RCC 7860 (cell line): ENCODE measurements at regions not wholly inside any gene's neighbourhood (a gene's known extent, or its start where the extent isn't known, plus 50 kb on each side); places are given as distances from the start of the nearest gene placed in this dataset.

Source experiments
- DNase-seq: peaks from one replicate; pipeline ENCODE4 v3.0.0-alpha.2; 2015; ENCODE audit warnings: low spot score
- FAIRE-seq: peaks from 2 replicates; lab custom pipeline; 2012; peaks lifted over from hg19 to GRCh38; lab: Jason Lieb, UNC

- no peak for FAIRE-seq
- DNase-seq: no peak
Measured at GRCh38 chr11:128407962-128408361, 179.4 kb downstream of the ETS1 start.

- FAIRE-seq (no peak), DNase-seq (no peak)
Measured at GRCh38 chr11:128405714-128406662, 181.4 kb downstream of the ETS1 start.

GRCh38 chr11:128405112-128405511 is 182.2 kb downstream of the ETS1 start:
- DNase-seq: no peak
- no peak for FAIRE-seq

- FAIRE-seq: no peak
Measured at GRCh38 chr11:128404437-128404836, 182.9 kb downstream of the ETS1 start.

GRCh38 chr11:128400382-128401203 is 186.8 kb downstream of the ETS1 start:
- DNase-seq (no peak), FAIRE-seq (no peak)

More at GRCh38 chr11:128404437-128404836, 182.9 kb downstream of the ETS1 start:
- DNase-seq: no peak

- FAIRE-seq (no peak), DNase-seq (peak; percentile 8)
Measured at GRCh38 chr11:128399251-128400121, 187.9 kb downstream of the ETS1 start.

- DNase-seq (no peak), FAIRE-seq (no peak)
Measured at GRCh38 chr11:128398517-128399250, 188.7 kb downstream of the ETS1 start.

- no peak for DNase-seq
- FAIRE-seq: no peak
Measured at GRCh38 chr11:128397362-128397761, 190.0 kb downstream of the ETS1 start.

GRCh38 chr11:128394431-128395089 is 192.8 kb downstream of the ETS1 start:
- DNase-seq (no peak), FAIRE-seq (no peak)

- no peak for FAIRE-seq
- no peak for DNase-seq
Measured at GRCh38 chr11:128392259-128392658, 195.1 kb downstream of the ETS1 start.

- no peak for DNase-seq
- no peak for FAIRE-seq
Measured at GRCh38 chr11:128391811-128392210, 195.5 kb downstream of the ETS1 start.

- no peak for FAIRE-seq
- no peak for DNase-seq
Measured at GRCh38 chr11:128390246-128390645, 197.1 kb downstream of the ETS1 start.

GRCh38 chr11:128389461-128389976 is 197.8 kb downstream of the ETS1 start:
- no peak for FAIRE-seq
- DNase-seq: no peak

- DNase-seq (no peak), FAIRE-seq (no peak)
Measured at GRCh38 chr11:128388206-128388815, 199.0 kb downstream of the ETS1 start.

GRCh38 chr11:128379587-128380580 is 207.5 kb downstream of the ETS1 start:
- FAIRE-seq: no peak
- no peak for DNase-seq

- no peak for FAIRE-seq
Measured at GRCh38 chr11:128375961-128376360, 211.4 kb downstream of the ETS1 start.

GRCh38 chr11:128374026-128374425 is 213.3 kb downstream of the ETS1 start:
- FAIRE-seq (no peak), DNase-seq (no peak)

More at GRCh38 chr11:128375961-128376360, 211.4 kb downstream of the ETS1 start:
- DNase-seq: no peak

GRCh38 chr11:128372977-128373376 is 214.4 kb downstream of the ETS1 start:
- DNase-seq: no peak
- FAIRE-seq: no peak
